GM12878 (cell line): ENCODE measurements at regions not wholly inside any gene's neighbourhood (a gene's known extent, or its start where the extent isn't known, plus 50 kb on each side); places are given as distances from the start of the nearest gene placed in this dataset.

Experiments used
- ATAC-seq: fragments of 200-7000 bp; cut with Tn5 transposase; 3 replicates; pipeline ENCODE4 v1.9.1; 2020; ENCODE audit warnings: mild to moderate bottlenecking, moderate library complexity
- BruUV-seq: library from RNA; stranded (reverse); fragments of 400-500 nt; replicated peaks from 2 replicates; lab custom pipeline; 2021; lab: Mats Ljungman, UMichigan
- CTCF ChIA-PET: fragments of 300-600 bp; sonication (Branson Sonifier 250); formaldehyde crosslinking; extraction: SDS; loops from one replicate; lab custom pipeline; 2021; ENCODE audit warnings: inconsistent platforms; lab: Yijun Ruan, JAX
- POLR2A ChIA-PET: fragments of 350-600 bp; formaldehyde crosslinking; extraction: SDS; loops from one replicate; lab custom pipeline; 2021; ENCODE audit warnings: inconsistent platforms; lab: Charles Lee
- RAD21 ChIA-PET: fragments of 300-600 bp; sonication (Branson Sonifier 250); formaldehyde crosslinking; loops from one replicate; lab custom pipeline; 2023; ENCODE audit warnings: antibody characterized with exemption; ENCODE audit not compliant: unreplicated experiment; lab: Charles Lee
- SMC1A ChIA-PET: fragments of 300-600 bp; sonication (Branson Sonifier 250); formaldehyde crosslinking; loops from one replicate; lab custom pipeline; 2023; ENCODE audit not compliant: unreplicated experiment, uncharacterized antibody; lab: Charles Lee
- DNase-seq: peaks from one replicate; pipeline ENCODE4 v3.0.0-alpha.2; 2011; ENCODE audit warnings: low read depth, low spot score
- FAIRE-seq: peaks from 3 replicates; lab custom pipeline; 2011; peaks lifted over from hg19 to GRCh38; lab: Jason Lieb, UNC
- H2AFZ ChIP-seq: 2 replicates; pipeline ENCODE4 v1.6.0; 2011; ENCODE audit warnings: low read depth, low read length, control low read depth; ENCODE audit not compliant: control insufficient read depth
- H3K27ac ChIP-seq: 2 replicates; pipeline ENCODE4 v1.5.1; 2011; ENCODE audit warnings: control low read depth; ENCODE audit not compliant: control insufficient read depth, insufficient read depth
- H3K27me3 ChIP-seq, 2 experiments: replicated peaks in 1 of 2; 2 replicates each; pipeline versions ENCODE4 v1.6.0 to v1.6.1; 2011; ENCODE audit warnings: low read length in 1 of 2; ENCODE audit not compliant: control insufficient read depth in 2 of 2, insufficient read depth in 2 of 2
- H3K36me3 ChIP-seq, 2 experiments: 2 replicates each; pipeline ENCODE4 v1.5.1; 2011; ENCODE audit warnings: low read length in 1 of 2; ENCODE audit not compliant: control insufficient read depth in 2 of 2, insufficient read depth in 2 of 2
- H3K4me1 ChIP-seq: 2 replicates; pipeline ENCODE4 v1.6.1; 2011; ENCODE audit warnings: mild to moderate bottlenecking, low read length, moderate library complexity, mixed read lengths; ENCODE audit not compliant: control insufficient read depth, insufficient read depth
- H3K4me2 ChIP-seq: 2 replicates; pipeline ENCODE4 v1.6.0; 2011; ENCODE audit warnings: control low read depth; ENCODE audit not compliant: control insufficient read depth, insufficient read depth
- H3K4me3 ChIP-seq: fragments of 200-600 bp; sonication (generic); 2 replicates; pipeline ENCODE4 v1.5.1; 2016
- H3K79me2 ChIP-seq: 2 replicates; pipeline ENCODE4 v1.6.0; 2011; ENCODE audit warnings: low read length; ENCODE audit not compliant: control insufficient read depth, insufficient read depth
- H3K9ac ChIP-seq: 2 replicates; pipeline ENCODE4 v1.8.0; 2011; ENCODE audit warnings: low read length, control low read depth, mixed read lengths; ENCODE audit not compliant: control insufficient read depth, insufficient read depth
- H3K9me3 ChIP-seq: replicated peaks from 3 replicates; pipeline ENCODE4 v1.5.1; 2011; ENCODE audit warnings: mild to moderate bottlenecking, low read length; ENCODE audit not compliant: control insufficient read depth, insufficient read depth
- H4K20me1 ChIP-seq: 2 replicates; pipeline ENCODE4 v1.6.0; 2011; ENCODE audit not compliant: control insufficient read depth, insufficient read depth
- E2F4 ChIP-seq: IDR thresholded peaks from 2 replicates; pipeline ENCODE4 v1.6.1; 2012; ENCODE audit warnings: low read depth, low read length, improper control_type of control experiment
- HDAC6 ChIP-seq: fragments of 200-600 bp; sonication (generic); IDR thresholded peaks from one replicate; pipeline ENCODE4 v1.8.0; 2017; ENCODE audit warnings: antibody characterized with exemption; ENCODE audit not compliant: unreplicated experiment
- MXI1 ChIP-seq: fragments of 150-350 bp; IDR thresholded peaks from 2 replicates; pipeline ENCODE4 v1.6.1; 2011; ENCODE audit warnings: low read depth, mild to moderate bottlenecking, inconsistent platforms, low read length, improper control_type of control experiment
- POLR2AphosphoS2 ChIP-seq: IDR thresholded peaks from 2 replicates; pipeline ENCODE4 v1.6.1; 2011; ENCODE audit warnings: low read depth, mild to moderate bottlenecking, low read length, improper control_type of control experiment, moderate library complexity
- POU2F2 ChIP-seq: IDR thresholded peaks from 3 replicates; pipeline ENCODE4 v1.6.1; 2011; ENCODE audit warnings: low read depth, mild to moderate bottlenecking, low read length, borderline replicate concordance
- ZNF384 ChIP-seq: IDR thresholded peaks from 2 replicates; pipeline ENCODE4 v1.6.1; 2012; ENCODE audit warnings: low read depth, mild to moderate bottlenecking, low read length, improper control_type of control experiment, borderline replicate concordance
- WGBS: methylation state at CpG from one replicate; pipeline ENCODE4 v1.1.6; 2016; ENCODE audit warnings: low lambda C conversion rate; ENCODE audit not compliant: insufficient replicate concordance, insufficient coverage; ENCODE audit errors: missing lambda C conversion rate; 5-methylcytosine and 5-hydroxymethylcytosine counted together
- in situ Hi-C: fragments of 300-500 bp; cut with MboI; formaldehyde crosslinking; loops from 9 replicates; pipeline ENCODE4 v1.14.3; 2018; ENCODE audit warnings: mixed read lengths
- intact Hi-C: fragments of 100-400 bp; cut with micrococcal nuclease; formaldehyde crosslinking; loops from one replicate; pipeline ENCODE4 v1.14.2; 2022; ENCODE audit not compliant: unreplicated experiment
- TF ChIP-seq, protein P1 (sequence below): fragments of 450-650 bp; IDR thresholded peaks from 2 replicates; pipeline ENCODE4 v1.6.1; 2017; ENCODE audit warnings: antibody characterized with exemption, mild to moderate bottlenecking, moderate library complexity
- TF ChIP-seq, protein P2 (sequence below): fragments of 450-650 bp; IDR thresholded peaks from 2 replicates; pipeline ENCODE4 v1.6.1; 2017; ENCODE audit warnings: low read depth, mild to moderate bottlenecking, moderate library complexity
- TF ChIP-seq, protein P3 (sequence below): fragments of 450-650 bp; IDR thresholded peaks from 2 replicates; pipeline ENCODE4 v1.6.1; 2017; ENCODE audit warnings: mild to moderate bottlenecking, moderate library complexity

DNA sequence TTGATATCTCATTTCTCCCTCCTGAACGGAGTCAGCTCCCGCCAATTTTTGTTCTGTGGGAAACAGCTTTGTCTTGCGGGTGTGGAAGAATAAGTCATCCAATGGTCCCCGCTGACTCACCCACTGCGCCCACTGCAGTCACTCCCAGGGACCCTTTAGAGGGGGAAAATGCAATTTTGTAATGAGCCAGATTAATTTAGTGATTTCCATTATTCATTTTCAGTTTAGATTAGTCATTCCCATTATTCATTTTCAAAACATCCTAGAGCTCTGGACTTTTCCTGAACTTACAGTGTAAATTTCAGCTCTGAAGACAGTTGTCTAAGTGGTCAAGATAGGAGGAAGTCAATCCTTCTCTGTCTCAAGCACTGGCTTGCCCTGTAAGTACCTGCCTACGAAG, 154.9 kb upstream of the TMEM72 start (continued):
- TF ChIP-seq, protein P1, sequence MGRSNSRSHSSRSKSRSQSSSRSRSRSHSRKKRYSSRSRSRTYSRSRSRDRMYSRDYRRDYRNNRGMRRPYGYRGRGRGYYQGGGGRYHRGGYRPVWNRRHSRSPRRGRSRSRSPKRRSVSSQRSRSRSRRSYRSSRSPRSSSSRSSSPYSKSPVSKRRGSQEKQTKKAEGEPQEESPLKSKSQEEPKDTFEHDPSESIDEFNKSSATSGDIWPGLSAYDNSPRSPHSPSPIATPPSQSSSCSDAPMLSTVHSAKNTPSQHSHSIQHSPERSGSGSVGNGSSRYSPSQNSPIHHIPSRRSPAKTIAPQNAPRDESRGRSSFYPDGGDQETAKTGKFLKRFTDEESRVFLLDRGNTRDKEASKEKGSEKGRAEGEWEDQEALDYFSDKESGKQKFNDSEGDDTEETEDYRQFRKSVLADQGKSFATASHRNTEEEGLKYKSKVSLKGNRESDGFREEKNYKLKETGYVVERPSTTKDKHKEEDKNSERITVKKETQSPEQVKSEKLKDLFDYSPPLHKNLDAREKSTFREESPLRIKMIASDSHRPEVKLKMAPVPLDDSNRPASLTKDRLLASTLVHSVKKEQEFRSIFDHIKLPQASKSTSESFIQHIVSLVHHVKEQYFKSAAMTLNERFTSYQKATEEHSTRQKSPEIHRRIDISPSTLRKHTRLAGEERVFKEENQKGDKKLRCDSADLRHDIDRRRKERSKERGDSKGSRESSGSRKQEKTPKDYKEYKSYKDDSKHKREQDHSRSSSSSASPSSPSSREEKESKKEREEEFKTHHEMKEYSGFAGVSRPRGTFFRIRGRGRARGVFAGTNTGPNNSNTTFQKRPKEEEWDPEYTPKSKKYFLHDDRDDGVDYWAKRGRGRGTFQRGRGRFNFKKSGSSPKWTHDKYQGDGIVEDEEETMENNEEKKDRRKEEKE, result no peak
- no peak for TF ChIP-seq ZNF384

DNA sequence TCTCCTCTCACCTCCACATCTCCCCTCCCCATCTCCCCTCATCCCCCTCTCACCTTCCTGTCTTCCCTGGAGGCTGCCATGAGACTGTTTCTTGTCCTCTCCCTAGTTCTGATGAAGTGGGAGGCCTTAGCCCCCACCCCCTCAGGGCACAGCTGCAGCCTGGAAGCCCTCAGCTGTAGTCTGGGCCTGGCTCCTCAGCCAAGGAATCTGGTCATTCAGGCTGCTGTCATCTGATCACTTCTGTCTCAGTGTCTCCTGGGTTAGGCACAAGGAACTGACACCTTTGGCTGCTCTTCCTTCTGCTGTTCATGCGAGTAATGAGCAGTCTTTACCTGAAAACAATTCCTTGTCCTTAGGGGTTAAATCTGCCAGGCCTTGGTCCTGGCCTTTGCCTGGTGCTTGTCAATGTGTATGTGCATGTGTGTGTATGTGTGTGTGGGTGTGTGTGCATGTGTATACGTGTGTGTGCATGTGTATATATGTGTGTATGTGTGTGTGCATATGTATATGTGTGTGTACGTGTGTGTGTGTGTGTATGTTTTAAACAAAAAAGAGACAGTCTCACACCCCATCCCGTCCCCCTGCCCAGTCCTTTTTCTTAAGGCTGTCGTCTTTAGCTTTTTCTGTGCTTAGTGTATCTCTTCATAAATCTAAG, 153.5 kb upstream of the TMEM72 start:
- Histone ChIP-seq H3K27ac (no peak overlapping the region), H3K4me1 (no peaks in the 10 kb centered on the region), H2AFZ (no peak overlapping the region), H3K4me3 (no peak overlapping the region), H3K4me2 (no peak overlapping the region), H3K27me3 (no peaks in the 10 kb centered on the region), H3K9me3 (no peaks in the 10 kb centered on the region), H3K9ac (no peak overlapping the region), H4K20me1 (no peaks in the 10 kb centered on the region), H3K79me2 (no peaks in the 10 kb centered on the region), H3K36me3 (no peaks in the 10 kb centered on the region)
- CTCF ChIA-PET, result no interaction called here
- DNase-seq, result no peak
- no peak for FAIRE-seq
- no peak for ATAC-seq
- POLR2A ChIA-PET, result no interaction called here
- in situ Hi-C loops (no loop called here), intact Hi-C loops (no loop called here)
- RAD21 ChIA-PET, result no interaction called here
- WGBS, result 8% methylated on average over 5 of the region's 5 CpGs
- SMC1A ChIA-PET, result no interaction called here
- BruUV-seq, result no TSS peak
- TF ChIP-seq, protein P2, sequence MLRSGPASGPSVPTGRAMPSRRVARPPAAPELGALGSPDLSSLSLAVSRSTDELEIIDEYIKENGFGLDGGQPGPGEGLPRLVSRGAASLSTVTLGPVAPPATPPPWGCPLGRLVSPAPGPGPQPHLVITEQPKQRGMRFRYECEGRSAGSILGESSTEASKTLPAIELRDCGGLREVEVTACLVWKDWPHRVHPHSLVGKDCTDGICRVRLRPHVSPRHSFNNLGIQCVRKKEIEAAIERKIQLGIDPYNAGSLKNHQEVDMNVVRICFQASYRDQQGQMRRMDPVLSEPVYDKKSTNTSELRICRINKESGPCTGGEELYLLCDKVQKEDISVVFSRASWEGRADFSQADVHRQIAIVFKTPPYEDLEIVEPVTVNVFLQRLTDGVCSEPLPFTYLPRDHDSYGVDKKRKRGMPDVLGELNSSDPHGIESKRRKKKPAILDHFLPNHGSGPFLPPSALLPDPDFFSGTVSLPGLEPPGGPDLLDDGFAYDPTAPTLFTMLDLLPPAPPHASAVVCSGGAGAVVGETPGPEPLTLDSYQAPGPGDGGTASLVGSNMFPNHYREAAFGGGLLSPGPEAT, result no peak
- TF ChIP-seq HDAC6 (no peak), E2F4 (no peak), POLR2AphosphoS2 (no peak), MXI1 (no peak), POU2F2 (no peak)
- TF ChIP-seq, protein P3, sequence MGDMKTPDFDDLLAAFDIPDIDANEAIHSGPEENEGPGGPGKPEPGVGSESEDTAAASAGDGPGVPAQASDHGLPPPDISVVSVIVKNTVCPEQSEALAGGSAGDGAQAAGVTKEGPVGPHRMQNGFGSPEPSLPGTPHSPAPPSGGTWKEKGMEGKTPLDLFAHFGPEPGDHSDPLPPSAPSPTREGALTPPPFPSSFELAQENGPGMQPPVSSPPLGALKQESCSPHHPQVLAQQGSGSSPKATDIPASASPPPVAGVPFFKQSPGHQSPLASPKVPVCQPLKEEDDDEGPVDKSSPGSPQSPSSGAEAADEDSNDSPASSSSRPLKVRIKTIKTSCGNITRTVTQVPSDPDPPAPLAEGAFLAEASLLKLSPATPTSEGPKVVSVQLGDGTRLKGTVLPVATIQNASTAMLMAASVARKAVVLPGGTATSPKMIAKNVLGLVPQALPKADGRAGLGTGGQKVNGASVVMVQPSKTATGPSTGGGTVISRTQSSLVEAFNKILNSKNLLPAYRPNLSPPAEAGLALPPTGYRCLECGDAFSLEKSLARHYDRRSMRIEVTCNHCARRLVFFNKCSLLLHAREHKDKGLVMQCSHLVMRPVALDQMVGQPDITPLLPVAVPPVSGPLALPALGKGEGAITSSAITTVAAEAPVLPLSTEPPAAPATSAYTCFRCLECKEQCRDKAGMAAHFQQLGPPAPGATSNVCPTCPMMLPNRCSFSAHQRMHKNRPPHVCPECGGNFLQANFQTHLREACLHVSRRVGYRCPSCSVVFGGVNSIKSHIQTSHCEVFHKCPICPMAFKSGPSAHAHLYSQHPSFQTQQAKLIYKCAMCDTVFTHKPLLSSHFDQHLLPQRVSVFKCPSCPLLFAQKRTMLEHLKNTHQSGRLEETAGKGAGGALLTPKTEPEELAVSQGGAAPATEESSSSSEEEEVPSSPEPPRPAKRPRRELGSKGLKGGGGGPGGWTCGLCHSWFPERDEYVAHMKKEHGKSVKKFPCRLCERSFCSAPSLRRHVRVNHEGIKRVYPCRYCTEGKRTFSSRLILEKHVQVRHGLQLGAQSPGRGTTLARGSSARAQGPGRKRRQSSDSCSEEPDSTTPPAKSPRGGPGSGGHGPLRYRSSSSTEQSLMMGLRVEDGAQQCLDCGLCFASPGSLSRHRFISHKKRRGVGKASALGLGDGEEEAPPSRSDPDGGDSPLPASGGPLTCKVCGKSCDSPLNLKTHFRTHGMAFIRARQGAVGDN, result no peak
